HCEC 1CT (cell line): ENCODE measurements at regions not wholly inside any gene's neighbourhood (a gene's known extent, or its start where the extent isn't known, plus 50 kb on each side); places are given as distances from the start of the nearest gene placed in this dataset.
A peak's percentile ranks its signal among the peaks of the same experiment; 100 is the strongest.

ENCODE experiments used
- DNase-seq: peaks from one replicate; pipeline ENCODE4 v3.0.0-alpha.2; 2017

DNA sequence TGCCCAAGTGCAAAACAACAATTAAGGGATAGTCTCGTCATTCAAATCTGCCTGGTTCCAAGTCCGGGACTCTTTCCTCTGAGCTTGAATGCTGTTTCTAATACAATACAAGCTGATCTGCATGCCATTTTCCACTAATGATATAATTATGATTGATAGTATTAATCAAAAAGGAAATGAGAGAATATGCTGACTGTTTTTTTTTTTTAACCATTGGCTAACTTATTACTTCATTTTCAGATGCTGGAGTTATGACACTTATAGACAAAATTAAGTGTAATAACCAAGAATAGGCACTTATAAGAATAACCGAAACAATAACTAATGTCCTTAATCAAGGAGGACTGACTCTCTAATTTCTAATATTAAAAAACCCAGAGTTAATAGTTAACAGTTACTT, 343.6 kb downstream of the LPIN1 start:
- DNase-seq: no peak

DNA sequence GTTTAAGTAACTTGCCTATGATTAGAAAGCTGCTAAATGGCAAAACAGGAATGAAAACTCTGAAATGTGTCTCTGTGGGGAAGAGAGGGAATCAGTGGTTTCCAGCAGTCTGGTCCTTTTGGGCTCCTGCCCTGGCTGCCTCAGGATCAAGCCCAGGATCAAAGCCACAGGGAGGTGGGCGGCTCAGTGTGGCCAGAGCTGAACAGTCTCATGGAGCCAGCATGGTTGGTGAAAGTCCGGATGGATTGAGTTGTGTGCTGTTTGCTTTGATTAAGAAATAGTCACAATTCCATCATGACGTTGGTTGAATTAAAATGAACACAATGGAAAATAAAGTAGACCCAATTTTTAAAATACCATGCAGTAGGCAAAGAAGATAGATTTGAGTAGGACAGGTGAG, 344.2 kb downstream of the LPIN1 start:
- DNase-seq: no peak

- DNase-seq: no peak
Observed at GRCh38 chr2:12091201-12091806, 344.9 kb downstream of the LPIN1 start.

DNA sequence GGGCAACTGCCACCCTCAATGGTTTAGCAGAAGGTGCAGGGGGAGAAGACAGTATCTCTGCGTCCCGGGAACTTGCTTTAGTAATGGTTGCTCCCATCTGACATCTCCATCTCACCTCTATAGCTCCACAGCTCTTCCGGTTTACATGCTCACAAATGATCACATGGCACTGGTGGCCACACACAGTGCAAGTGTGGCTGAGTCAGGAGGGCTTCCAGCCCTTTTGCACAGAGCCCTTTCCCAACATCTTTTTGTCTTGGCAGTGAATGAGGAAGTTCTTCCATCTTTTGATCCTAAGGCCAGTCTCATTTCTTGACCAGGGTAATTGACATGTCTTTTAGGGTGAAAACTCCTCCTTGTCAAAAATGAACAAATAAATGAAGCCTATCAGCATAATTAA, 347.7 kb downstream of the LPIN1 start:
- no peak for DNase-seq

DNA sequence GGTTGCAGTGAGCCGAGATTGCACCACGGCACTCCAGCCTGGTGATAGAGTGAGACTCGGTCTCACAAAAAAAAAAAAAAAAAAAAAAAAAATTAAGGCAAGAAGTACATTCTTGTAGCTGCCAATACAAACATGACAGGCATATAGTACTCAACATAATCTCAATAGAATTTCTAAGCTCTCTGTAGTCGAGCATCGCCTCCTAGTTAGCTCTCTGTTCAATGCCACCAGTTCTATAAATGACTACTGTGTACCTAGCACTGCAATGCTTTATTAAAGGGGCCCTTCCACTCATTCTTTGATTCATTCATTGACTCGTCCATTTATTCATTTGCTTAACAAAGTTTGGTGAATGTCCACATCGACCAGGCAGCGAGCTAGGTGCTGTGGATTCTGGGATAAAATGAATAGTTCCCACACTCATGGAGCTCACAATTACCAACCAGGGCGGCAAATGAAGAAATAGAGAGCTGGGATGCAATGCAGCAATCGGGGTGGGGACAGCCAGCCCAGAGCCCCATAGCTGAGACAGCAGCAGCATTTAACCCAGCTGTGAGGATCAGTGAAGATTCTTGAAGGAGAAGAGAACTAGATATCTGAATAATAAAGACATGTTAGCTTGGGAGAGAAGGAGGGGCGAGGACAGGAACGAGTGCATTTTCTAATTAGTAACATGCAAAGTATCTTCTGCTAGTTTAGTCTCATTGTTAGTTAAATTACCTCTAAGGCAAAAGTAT, 349.8 kb downstream of the LPIN1 start:
- no peak for DNase-seq

GRCh38 chr2:12096788-12097449, 350.5 kb downstream of the LPIN1 start:
- no peak for DNase-seq

- no peak for DNase-seq
Observed at GRCh38 chr2:12097859-12098258, 351.4 kb downstream of the LPIN1 start.

DNA sequence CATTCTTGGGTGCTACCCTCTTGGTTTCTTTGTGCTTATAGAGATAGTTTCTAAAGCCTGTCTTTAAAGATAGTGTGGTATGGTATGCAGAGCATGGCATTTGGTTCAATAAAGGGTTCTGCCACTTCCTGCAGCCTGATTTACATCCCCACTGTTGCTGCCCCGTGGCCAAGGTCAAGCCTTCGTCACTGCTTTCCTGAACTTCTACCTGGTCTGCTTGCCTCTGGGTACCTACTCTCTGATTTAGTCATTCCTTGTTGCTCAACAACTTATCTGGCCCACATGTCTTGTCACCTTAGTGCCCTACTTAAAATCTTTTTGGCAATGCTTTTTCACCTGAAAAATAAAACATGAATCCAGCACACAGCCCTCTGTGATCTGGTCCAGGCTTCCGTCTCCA, 352.9 kb downstream of the LPIN1 start:
- no peak for DNase-seq

DNA sequence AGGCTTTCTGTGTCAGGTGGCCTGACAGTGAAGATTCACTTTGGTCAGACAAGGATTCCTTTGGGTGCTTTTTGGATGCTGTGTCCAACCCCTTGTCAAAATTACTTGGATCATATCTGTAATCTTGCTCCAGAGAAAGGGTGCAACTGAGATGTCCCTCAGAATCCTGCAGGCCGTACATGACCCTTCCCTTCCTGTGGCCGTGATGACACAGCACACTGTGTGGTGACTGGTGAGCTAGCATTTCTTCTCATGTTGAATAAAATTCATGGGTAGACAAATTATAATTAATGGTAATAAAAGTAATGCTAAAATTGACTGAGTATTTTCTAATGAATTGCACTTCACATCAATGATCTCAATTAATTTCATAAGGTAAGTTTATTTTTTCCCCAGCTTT, 356.2 kb downstream of the LPIN1 start:
- no peak for DNase-seq

GRCh38 chr2:12105180-12105579, 358.7 kb downstream of the LPIN1 start:
- DNase-seq: no peak

DNA sequence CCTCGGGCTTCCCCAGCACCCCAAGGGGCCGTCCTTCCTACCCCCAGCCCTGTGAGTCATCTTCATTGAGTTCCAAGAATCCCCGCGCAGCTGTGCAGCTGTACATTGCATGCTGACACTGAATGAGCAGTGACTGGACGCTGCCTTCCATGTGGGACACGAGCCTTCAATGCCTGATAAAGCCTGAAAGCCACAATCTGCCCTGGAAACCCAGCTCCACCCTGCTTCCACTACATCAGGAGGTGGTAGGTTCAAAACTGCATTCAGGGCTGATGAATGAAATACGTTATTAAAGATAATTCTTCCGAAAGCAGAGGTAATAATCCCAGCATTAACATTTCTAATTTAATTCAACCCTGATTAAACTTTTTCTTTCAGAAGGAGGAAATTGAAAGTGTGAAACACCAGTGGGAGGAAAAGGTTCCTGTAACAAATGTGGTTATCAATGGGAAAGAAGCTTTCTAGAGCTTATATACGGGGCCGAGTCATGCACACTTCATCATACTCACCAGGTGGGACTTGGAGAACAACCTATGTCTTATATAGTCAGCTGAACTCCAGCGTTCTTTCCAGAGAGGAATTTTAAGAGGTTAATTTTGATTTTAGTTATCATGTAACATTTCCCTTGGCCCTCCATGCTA, 360.1 kb downstream of the LPIN1 start:
- peak; percentile 98 for DNase-seq

GRCh38 chr2:12107321-12107720, 360.9 kb downstream of the LPIN1 start:
- no peak for DNase-seq

DNA sequence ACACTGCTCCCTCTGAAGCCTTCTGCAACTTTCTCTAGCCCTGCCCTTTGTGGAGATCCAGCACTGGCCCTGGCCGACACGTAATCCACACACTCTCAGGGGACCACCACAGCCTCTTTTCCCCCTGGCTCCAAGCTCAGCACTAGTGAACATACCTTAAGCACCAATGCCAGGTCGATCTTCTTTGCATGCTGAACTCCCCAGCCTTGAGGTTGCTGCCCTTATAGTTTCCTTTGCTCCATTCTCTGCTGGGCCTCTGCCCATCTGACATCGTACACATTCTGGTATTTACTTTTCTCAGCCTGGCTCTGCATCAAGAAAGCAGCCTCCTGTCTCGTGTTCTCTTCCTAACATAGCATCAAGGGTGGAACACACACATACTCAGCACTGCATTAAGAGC, 361.5 kb downstream of the LPIN1 start:
- no peak for DNase-seq

- DNase-seq: no peak
Observed at GRCh38 chr2:12109363-12110017, 363.1 kb downstream of the LPIN1 start.

- no peak for DNase-seq
Observed at GRCh38 chr2:12110074-12110473, 363.6 kb downstream of the LPIN1 start.

- DNase-seq: no peak
Observed at GRCh38 chr2:12110481-12110880, 364.0 kb downstream of the LPIN1 start.

GRCh38 chr2:12113412-12113811, 367.0 kb downstream of the LPIN1 start:
- no peak for DNase-seq

GRCh38 chr2:12114816-12115215, 368.4 kb downstream of the LPIN1 start:
- DNase-seq: no peak

DNA sequence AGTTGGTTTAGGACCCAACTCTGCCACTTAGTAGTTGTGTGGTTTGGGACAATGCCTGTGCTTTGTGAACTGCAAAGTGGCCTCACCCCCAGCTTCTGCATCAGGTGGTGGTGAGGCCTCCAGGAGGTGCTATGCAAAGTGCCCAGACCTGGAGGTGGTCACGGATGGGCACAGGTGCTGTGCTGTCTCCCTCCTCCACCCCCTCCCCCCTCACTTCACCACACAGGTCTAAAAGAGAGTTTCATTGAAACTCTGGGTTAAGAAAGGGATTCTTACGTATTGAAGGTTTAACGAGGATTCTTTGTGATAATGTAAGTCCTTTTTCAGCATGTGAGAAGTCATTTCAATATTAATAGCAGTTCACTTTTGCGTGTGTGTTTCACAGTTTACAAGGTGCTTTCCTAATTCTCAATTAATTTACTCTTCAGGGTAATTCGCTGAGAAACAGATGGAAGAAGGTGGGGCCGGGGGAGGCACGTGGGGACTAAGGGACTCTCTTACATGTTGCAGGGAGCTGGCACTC, 369.9 kb downstream of the LPIN1 start:
- DNase-seq: no peak

DNA sequence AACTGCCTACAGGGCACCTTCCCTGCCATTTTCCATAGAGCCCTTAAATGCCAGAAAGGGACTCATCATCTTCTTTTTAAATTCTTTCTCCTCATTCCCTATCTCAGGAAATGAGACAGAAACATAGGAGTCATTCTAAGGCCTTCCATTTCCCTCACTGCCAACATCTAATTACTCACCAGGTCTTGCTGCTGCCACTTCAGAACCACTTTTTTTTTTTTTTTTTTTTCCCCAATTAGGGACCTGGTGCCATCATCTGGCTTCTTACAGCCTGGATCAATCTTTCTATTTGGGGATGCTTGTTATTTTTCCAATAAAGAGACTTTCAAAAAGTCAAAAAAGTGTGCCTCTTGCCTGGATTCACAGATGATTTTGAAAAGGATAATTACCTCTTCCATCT, 373.4 kb downstream of the LPIN1 start:
- DNase-seq: peak; percentile 44

DNA sequence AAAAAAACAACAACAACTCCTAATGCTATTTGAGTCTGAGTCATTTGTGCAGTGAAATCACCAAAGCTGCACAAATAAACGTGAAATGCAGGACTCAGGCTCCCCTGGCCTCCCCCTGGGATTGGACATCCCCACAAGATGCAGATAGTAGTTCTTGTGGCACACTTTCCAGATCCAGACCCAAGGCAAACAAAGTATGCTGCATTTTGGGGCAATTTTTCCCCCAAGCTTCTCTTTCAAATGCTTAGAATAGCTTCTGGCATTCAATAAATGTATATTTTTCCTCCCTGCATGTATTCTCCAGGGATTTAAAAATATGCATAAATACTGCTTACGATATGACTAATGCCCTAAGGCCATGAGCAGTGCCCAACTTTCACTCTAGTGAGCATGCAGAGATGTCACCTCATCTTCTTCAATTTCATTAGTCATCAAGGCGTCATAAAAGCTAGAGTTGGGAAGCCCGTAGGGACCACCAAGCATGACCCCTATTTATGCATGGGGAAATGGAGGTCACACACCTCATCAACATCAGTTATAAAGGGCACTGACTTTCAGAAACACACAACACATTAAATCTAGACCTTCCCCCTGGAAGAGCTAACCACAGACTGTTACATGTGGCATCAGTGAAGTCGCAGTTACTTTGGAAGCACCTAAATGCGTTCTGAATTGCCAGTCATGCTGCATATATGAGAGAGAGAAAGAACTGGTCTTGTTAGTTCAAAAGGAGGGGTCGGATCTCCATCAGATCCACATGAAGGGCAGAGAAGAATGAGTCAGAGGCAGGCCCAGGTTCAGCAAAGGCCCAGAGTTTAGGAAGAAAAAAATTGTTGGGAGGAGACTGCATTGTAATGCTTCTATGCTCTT, 374.1 kb downstream of the LPIN1 start:
- no peak for DNase-seq

DNA sequence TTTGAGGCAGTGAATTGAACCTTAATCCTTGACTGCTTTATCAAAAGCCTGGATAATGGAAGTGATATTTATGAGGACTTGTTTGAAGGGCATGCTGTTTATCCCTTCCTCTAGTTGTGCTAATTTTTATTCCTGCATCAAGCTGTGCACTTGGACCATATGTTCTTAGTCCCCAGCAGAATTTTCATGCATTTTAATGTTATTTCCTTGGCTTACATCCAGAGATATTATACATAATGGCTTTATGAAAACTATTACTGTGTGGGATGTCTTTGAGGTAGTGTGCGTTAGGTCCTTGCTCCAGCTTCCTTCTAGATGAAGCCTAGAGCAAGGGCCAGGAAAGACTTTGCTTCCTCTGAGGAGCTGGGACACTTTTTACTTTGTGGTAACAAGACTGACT, 378.4 kb downstream of the LPIN1 start:
- no peak for DNase-seq
